ENCODE measurements at regions not wholly inside any gene's neighbourhood (a gene's known extent, or its start where the extent isn't known, plus 50 kb on each side); places are given as distances from the start of the nearest gene placed in this dataset.

GRCh38 chr6:150712505-150713252 is 113.0 kb downstream of the PLEKHG1 start:
- DNase-seq (ENCODE audit: low spot score), result no peak

DNA sequence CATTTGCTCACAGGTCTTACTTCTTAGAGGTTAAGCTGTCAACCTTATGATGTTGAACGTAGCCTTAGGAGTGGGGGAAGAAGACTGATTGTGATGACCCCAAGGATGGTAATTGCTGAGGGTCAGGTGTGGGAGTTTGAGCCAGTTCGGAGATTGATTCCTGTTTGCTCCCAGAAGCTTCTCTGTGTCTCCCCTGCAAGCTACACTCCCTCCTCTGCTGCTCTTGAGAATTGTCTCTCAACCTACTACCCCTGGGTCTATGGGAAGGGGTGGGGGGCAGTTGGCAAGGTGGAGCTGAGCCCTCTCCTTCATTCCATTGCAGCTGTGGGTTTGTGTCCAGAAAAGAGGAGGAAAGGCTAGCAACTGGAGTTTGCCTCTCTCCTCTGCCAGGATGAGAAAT is 113.8 kb downstream of the PLEKHG1 start:
- no peak for DNase-seq (ENCODE audit: low spot score)

- no peak for DNase-seq (ENCODE audit: low spot score)
These were observed 114.2 kb downstream of the PLEKHG1 start for GRCh38 chr6:150713931-150714330.

GRCh38 chr6:150715133-150715532 is 115.4 kb downstream of the PLEKHG1 start:
- no peak for DNase-seq (ENCODE audit: low spot score)

DNA sequence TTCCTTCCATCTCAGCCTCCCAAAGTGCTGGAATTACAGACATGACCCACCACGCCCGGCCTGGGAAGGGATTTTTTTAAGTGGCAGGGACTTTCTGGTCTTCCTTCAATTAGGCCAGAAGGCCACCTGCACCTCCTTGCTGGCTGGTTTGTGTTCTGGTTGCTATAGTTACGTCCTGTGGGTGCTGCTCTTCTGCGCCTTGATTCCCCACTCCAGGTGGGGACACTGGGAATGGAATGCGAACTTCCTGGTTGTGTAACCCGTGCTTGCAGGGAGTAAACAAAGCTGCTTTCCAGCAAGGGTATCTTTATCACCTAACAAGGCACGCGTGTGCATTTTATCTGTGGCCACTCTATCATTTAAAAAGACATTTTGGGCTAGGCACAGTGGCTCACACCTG is 117.7 kb downstream of the PLEKHG1 start:
- peak; percentile 93 for DNase-seq (ENCODE audit: low spot score)

DNA sequence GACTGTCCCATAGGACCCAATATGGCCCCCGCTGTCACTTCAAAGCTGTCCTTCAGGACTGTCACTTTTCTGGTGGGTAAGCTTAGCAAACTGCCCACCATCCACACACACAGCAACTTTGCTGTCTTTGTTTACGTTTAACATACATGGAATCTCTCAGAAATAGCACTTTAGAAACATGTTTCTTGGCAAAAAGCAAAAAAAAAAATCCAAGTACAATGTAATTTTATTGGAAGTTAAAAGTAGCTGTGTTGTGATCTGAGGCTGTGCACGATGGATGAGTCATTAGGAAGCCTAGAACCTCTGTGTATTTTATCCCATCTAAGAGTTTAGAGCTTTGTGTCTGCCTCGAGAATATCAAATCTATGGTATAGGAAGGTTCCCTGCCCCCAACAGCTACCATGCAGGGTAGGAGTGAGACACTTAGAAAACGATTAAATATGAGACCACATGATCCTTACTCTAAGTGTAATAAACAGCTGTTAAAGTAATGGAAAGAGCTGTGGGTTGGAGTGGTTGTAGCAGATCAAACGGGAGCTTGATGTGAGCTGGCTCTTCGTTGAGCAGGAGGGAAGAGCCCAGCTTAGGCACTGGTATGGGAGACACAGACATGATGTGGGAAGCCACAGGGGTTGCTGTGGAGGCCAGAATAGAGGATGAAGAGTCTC is 119.5 kb downstream of the PLEKHG1 start:
- DNase-seq (ENCODE audit: low spot score), result no peak

GRCh38 chr6:150719831-150720230 is 120.1 kb downstream of the PLEKHG1 start:
- DNase-seq (ENCODE audit: low spot score), result no peak

- DNase-seq (ENCODE audit: low spot score), result peak; percentile 77
These were observed 121.1 kb downstream of the PLEKHG1 start for GRCh38 chr6:150720774-150721233.

DNA sequence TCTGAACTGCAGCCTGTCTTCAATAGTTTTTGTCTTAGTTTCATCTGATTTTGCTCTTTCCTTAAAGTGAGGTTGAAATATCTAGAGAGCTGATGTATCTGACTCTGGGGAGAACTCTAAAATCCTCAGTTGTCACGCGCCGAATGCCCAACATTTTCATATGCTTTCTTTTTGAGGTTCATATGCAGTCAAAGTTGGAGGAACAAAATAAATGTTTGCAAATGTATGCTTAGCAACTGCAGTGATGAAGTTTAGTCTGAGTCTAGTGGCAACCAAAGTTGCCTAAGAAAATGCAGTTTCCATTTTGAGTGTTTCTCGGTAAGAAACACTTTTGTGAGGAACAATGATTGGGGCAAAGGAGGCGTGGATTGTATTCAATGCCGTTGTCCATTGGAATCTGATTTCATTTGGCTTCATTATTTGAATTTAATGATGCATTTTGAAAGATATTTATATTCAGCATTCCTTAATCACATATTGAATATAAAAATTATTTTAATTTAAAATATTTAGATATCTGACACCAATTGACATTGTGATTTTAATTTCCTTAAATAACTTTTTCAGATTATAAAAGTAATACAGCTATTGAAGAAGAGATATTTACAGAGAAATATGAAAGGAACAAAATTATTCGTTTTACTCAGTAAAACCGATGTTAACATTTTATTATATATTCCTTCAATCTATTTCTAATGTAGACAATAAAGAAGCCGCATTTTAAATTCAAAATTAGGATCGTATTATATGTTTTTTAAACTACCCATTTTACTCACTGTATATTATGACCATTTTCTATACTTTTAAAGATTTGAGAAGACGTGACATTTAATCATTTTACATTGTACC is 122.0 kb downstream of the PLEKHG1 start:
- no peak for DNase-seq (ENCODE audit: low spot score)

DNA sequence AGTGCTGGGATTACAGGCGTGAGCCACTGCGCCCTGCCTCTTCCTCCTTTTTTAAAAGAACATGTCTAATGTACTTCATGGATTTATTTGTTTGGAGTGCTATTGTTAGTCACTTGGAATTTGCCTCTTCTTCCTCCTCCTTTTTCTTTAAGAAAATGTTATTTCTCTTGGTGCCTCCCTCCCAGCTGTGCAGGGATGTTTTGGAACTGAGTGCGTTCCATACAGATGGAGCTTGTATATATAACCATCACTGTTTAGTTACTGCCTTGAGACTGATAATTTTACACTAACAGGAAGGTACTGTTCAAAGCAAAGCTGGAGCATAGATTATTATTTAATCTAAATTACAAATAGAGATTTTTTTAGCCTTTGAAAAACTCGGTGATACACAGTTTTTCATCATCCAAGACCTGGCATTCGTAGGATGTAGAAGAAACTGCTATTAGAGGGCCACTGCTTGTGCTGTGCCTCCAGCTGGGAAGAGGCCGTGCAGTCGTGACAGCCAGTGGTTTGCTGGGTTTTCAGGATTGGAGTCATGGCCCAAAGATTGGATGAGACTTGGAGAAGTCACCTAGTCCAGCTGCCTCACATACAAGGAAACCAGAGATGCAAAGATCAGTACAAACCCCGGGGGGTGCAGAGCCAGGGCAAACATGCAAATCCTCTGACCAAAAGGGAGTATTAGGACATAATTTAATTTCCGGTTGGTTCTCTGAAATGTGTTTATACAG is 123.1 kb downstream of the PLEKHG1 start:
- no peak for DNase-seq (ENCODE audit: low spot score)

GRCh38 chr6:150723345-150723658 is 123.6 kb downstream of the PLEKHG1 start:
- DNase-seq (ENCODE audit: low spot score), result no peak

- DNase-seq (ENCODE audit: low spot score), result no peak
These were observed 124.2 kb downstream of the PLEKHG1 start for GRCh38 chr6:150723857-150724256.

- DNase-seq (ENCODE audit: low spot score), result no peak
These were observed 126.1 kb downstream of the PLEKHG1 start for GRCh38 chr6:150725795-150726194.

- no peak for DNase-seq (ENCODE audit: low spot score)
These were observed 129.6 kb downstream of the PLEKHG1 start for GRCh38 chr6:150729188-150729748.

DNA sequence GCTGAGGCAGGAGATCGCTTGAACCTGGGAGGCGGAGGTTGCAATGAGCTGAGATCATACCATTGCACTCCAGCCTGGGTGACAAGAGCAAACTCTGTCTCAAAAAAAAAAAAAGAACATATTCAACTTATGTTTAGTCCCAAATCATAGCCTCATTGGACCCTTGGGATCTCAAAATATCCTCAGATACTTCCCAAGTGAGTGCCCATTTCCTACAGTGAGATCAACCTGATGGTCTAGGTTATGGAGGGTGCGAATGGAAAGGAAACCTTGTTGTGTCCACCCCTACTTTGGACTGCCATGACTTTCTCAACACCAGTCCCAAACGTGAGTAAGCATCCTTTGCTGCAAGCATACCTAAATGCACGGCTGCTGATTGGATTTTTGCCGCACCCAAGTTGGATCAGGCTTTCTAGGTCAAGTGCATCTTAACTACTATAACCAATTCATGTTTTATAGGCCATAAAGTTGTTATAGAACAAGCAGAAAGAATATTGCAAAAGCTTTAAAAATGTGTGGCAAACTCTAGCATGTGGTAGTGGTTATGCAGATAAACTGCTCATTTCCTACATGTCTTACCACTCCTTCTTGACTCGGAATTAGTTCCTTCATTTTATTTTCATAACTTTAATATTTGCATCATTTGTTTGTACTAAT is 131.2 kb downstream of the PLEKHG1 start:
- no peak for DNase-seq (ENCODE audit: low spot score)

DNA sequence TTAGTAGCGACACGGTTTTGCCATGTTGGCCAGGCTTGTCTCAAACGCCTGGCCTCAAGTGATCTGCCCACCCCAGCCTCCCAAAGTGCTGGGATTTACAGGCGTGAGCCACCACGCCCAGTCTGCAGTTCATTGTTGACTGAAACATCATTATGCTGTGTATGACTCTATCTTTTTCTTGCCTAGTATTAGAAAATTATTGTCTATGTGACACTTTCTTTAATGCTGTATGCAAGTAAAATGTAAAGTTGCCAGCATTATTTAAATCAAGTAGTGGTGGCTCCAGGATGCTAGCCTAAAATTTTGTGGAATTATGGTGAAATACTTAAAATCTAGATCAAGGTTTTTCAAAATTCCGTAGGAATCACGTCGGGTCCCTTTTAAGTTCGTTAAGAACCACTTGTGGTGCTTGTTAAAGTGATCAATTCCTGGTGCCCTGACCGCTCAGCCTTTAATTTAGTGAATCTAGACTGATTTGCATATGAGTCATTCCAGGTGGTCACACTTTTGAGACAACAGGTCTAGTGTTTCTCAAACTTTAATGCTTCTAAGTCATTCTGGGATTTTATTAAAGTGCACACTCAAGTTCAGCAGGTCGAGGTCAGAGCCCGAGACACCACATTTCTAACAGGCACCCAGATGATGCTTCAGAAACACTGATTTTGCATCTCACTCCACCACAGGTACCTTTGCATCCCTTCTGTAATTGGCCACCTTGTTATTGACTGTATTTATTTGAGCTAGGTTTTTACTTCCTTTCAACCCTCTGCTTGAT is 132.6 kb upstream of the MTHFD1L start:
- no peak for DNase-seq (ENCODE audit: low spot score)

DNA sequence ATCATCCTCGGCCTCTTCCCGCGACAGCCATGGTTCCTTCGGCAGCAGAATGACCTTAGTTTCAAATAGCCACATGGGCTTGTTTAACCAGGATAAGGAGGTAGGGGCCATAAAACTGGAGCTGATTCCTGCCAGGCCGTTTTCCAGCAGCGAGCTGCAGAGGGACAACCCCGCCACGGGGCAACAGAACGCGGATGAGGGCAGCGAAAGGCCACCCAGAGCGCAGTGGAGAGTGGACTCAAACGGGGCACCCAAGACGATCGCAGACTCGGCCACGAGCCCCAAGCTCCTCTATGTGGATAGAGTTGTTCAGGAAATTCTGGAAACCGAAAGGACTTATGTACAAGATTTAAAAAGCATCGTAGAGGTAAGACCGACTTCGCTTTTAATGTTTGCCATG is 131.8 kb upstream of the MTHFD1L start:
- DNase-seq (ENCODE audit: low spot score), result no peak

DNA sequence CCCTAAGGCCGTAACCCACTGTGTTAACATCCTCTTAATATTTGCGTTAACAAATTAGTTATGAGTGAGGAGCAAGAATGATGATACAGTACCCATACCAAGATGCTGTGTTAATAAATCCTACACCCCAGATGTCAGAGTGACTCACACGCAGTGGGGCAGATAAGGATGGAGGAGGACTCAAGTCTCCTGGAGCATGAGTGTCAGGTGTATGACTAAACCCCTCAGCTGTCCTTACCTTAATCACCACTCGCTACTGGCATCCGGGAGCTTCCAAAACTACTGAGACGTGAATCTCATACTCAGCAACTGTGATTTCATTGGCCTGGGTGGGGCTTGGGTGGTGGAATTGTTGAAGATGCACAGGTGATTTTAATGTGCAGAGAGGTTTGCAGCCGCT is 131.3 kb upstream of the MTHFD1L start:
- DNase-seq (ENCODE audit: low spot score), result no peak

- no peak for DNase-seq (ENCODE audit: low spot score)
These were observed 130.1 kb upstream of the MTHFD1L start for GRCh38 chr6:150735341-150735851.

GRCh38 chr6:150738092-150738629 is 127.3 kb upstream of the MTHFD1L start:
- no peak for DNase-seq (ENCODE audit: low spot score)
